A673 (cell line): ENCODE measurements at regions not wholly inside any gene's neighbourhood (a gene's known extent, or its start where the extent isn't known, plus 50 kb on each side); places are given as distances from the start of the nearest gene placed in this dataset.

ENCODE experiments used
- CTCF ChIP-seq: fragments of 300-800, 200-600 bp; sonication (generic); conservative IDR thresholded peaks from 2 replicates; pipeline ENCODE4 v1.5.1; 2017; ENCODE audit warnings: low read depth, mild to moderate bottlenecking, antibody characterized with exemption, low read length, moderate library complexity, mixed read lengths
- EZH2 ChIP-seq: fragments of 200-600 bp; sonication (generic); IDR thresholded peaks from 2 replicates; pipeline ENCODE4 v1.6.1; 2017; ENCODE audit warnings: borderline replicate concordance, low read depth, mild to moderate bottlenecking, mixed read lengths, antibody characterized with exemption, low read length; ENCODE audit not compliant: poor library complexity, severe bottlenecking

DNA sequence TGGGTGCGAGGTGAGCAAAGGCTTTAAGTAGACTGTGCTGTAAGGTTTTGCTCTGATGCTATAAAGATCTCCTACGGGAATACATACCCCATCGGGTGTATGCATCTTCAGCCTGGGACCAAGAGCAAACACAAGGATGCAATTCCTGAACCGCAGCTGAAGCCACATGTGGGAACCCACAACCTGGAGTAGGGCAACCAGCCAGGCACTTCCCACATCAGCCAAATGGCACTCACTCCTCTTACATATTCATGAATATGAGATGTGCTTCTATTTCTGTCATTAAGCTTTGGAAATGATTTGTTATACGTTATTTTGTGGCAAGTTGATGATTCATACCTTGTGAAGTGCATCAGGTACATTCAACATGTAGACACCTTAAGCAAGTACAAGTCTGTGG is 619.2 kb downstream of the C6orf118 start:
- TF ChIP-seq CTCF, result no peak
- no peak for TF ChIP-seq EZH2
